Calu3 (cell line): ENCODE measurements at regions not wholly inside any gene's neighbourhood (a gene's known extent, or its start where the extent isn't known, plus 50 kb on each side); places are given as distances from the start of the nearest gene placed in this dataset.

Source experiments
- BruUV-seq: library from RNA; stranded (reverse); fragments of 400-500 nt; replicated peaks from 2 replicates; lab custom pipeline; 2021; lab: Mats Ljungman, UMichigan
- CTCF ChIA-PET: fragments of 300-600 bp; sonication (Branson Sonifier 250); formaldehyde crosslinking; loops from one replicate; lab custom pipeline; 2022; ENCODE audit warnings: antibody characterized with exemption; lab: Charles Lee
- DNase-seq: peaks from one replicate; pipeline ENCODE4 v3.0.0; 2022
- H3K27ac Mint-ChIP-seq: one replicate; pipeline ENCODE4 v1.8.0; 2022; ENCODE audit warnings: mixed read lengths; ENCODE audit not compliant: unreplicated experiment
- H3K27me3 Mint-ChIP-seq: one replicate; pipeline ENCODE4 v1.8.0; 2022; ENCODE audit warnings: mixed read lengths; ENCODE audit not compliant: unreplicated experiment
- H3K36me3 Mint-ChIP-seq: one replicate; pipeline ENCODE4 v1.8.0; 2022; ENCODE audit warnings: mild to moderate bottlenecking, moderate library complexity, mixed read lengths; ENCODE audit not compliant: insufficient read depth, unreplicated experiment
- H3K4me1 Mint-ChIP-seq: one replicate; pipeline ENCODE4 v1.8.0; 2022; ENCODE audit warnings: mild to moderate bottlenecking, low read depth, mixed read lengths; ENCODE audit not compliant: unreplicated experiment
- H3K4me3 Mint-ChIP-seq: one replicate; pipeline ENCODE4 v1.8.0; 2022; ENCODE audit warnings: mild to moderate bottlenecking, low read depth, moderate library complexity, mixed read lengths; ENCODE audit not compliant: unreplicated experiment
- H3K9me3 Mint-ChIP-seq: one replicate; pipeline ENCODE4 v1.8.0; 2022; ENCODE audit warnings: low read depth, mixed read lengths; ENCODE audit not compliant: unreplicated experiment
- CTCF ChIP-seq: fragments of 200-600 bp; IDR thresholded peaks from one replicate; pipeline ENCODE4 v1.8.0; 2022; ENCODE audit warnings: antibody characterized with exemption; ENCODE audit not compliant: unreplicated experiment
- intact Hi-C: fragments of 100-400 bp; cut with micrococcal nuclease; formaldehyde crosslinking; loops from one replicate; pipeline ENCODE4 v1.10.0; 2022; ENCODE audit not compliant: unreplicated experiment

DNA sequence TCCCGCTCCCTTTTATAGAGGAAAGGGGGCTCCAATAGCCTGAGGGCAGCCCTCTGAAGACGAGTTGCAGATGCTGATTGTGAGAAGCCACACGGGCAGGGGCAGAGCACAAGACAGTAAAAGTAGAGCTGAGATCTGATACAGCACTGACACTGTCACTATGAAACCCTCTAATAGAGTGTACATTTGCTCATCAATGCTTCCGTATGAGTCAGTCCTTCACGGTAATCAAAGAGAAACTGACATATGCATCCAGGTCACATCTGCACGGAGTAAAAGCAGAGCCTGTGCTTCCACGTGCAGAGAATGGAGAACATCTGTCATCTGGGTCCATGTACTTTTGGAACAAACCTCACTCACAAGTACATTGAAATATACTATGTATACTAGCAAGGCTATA, 60.6 kb upstream of the TMEM215 start:
- peaks cover 52% of the 10 kb centered on the region for H3K27me3 Mint-ChIP-seq
- H3K4me1 Mint-ChIP-seq = no peaks in the 10 kb centered on the region
- no peak overlapping the region for H3K4me3 Mint-ChIP-seq
- no TSS peak for BruUV-seq
- H3K36me3 Mint-ChIP-seq = no peaks in the 10 kb centered on the region
- no peaks in the 10 kb centered on the region for H3K9me3 Mint-ChIP-seq
- intact Hi-C loops = no loop called here
- H3K27ac Mint-ChIP-seq = no peak overlapping the region
- DNase-seq = no peak
- TF ChIP-seq CTCF = no peak
- CTCF ChIA-PET = no interaction called here

DNA sequence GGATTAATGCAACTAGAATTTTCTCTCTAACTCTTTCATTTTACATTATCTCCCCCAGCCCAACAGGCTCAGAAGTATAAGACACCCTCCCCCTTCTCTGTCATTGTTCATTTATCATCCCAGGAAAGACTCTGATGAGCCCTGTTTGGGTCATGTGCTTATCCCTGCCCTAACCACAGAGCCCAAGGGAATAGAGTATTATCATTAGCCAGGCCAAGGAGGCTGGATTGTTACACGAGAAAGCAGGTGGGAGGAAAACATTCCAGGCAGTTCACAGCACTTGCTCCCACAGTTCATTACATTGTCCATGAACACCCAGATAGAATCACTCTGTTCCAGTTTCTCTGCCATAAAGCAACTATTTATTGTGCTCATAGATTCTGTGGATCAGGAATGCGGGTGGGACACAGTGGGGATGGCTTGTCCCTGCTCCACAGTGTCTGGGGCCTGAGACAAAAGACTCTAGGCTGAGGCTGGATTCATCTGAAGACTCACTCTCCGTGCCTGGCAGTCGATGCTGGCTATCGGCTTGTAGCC, 59.5 kb upstream of the TMEM215 start:
- Mint-ChIP-seq H3K36me3 (no peaks in the 10 kb centered on the region), H3K27ac (no peak overlapping the region), H3K9me3 (no peaks in the 10 kb centered on the region), H3K4me3 (no peak overlapping the region), H3K4me1 (no peaks in the 10 kb centered on the region), H3K27me3 (peaks cover 41% of the 10 kb centered on the region)
- intact Hi-C loops = no loop called here
- no TSS peak for BruUV-seq
- CTCF ChIA-PET = no interaction called here
- DNase-seq = no peak
- TF ChIP-seq CTCF = no peak

- intact Hi-C loops = no loop called here
- CTCF ChIA-PET = no interaction called here
- Mint-ChIP-seq H3K4me3 (no peak overlapping the region), H3K27me3 (peaks cover 30% of the 10 kb centered on the region), H3K27ac (no peak overlapping the region), H3K4me1 (no peaks in the 10 kb centered on the region), H3K36me3 (no peaks in the 10 kb centered on the region), H3K9me3 (no peaks in the 10 kb centered on the region)
- BruUV-seq = no TSS peak
- TF ChIP-seq CTCF = no peak
- DNase-seq = no peak
These were observed 58.1 kb upstream of the TMEM215 start for GRCh38 chr9:32725066-32725860.

- no peak for DNase-seq
- H3K4me1 Mint-ChIP-seq = no peaks in the 10 kb centered on the region
- H3K9me3 Mint-ChIP-seq = no peaks in the 10 kb centered on the region
- H3K4me3 Mint-ChIP-seq = no peak overlapping the region
- no peaks in the 10 kb centered on the region for H3K36me3 Mint-ChIP-seq
- intact Hi-C loops = no loop called here
- H3K27ac Mint-ChIP-seq = no peak overlapping the region
- CTCF ChIA-PET = interaction anchor here (0.6 kb wide), 1 partner anchor 422 kb away, joined by 3 read pairs; no protein-coding TSS in a partner anchor
- peaks cover 9% of the 10 kb centered on the region for H3K27me3 Mint-ChIP-seq
- no peak for TF ChIP-seq CTCF
- no TSS peak for BruUV-seq
These were observed 55.2 kb upstream of the TMEM215 start for GRCh38 chr9:32728181-32728580.
